ENCODE measurements at regions not wholly inside any gene's neighbourhood (a gene's known extent, or its start where the extent isn't known, plus 50 kb on each side); places are given as distances from the start of the nearest gene placed in this dataset.
A peak's percentile ranks its signal among the peaks of the same experiment; 100 is the strongest.
"Not testable (repeated sequence)": the region's sequence is repeated elsewhere in the genome, so short reads cannot be mapped to it uniquely, and the experiment has no call there.

DNA sequence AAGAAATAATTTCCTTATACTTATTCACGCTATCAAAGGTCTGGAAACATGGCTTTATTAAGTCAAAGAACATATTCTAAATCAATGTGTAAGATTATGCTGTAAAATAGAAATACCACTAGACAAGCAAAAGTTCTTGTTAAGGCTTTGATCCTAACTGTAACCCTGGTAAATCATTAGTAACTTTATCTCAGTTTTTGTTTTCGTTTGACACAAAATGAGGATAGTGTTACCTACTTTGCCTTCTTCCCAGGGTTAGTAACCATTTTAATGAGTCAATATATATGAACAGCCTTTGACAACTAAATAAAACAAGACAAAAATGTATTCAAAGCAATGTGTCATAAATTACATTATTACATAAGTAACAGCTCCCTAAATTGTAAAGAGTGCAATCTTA, 1336.3 kb downstream of the FAM181B start:
- DNase-seq: no peak

- no peak for DNase-seq
Observed at GRCh38 chr11:81394311-81394710, 1339.4 kb downstream of the FAM181B start.

- no peak for DNase-seq
Observed at GRCh38 chr11:81388326-81388725, 1345.3 kb downstream of the FAM181B start.

DNA sequence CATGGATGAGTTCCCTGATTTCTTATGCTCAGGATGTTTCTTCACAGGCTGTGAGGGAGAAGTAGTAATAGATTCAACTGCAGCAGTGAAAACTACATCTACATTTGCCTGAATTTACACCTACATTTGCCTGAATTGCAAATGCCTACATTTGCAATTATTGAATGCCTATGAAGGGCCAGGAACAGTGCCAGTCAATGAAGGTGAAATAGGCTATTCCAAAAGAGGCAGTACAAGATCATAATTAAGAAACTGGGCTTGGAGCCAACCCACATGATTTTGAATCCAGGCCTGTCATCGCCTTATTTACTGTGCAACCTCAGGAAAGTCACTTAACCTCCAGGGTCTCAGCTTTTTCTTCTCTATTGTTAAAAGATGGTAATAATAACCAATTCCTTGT, 1353.3 kb downstream of the FAM181B start:
- peak; percentile 0 for DNase-seq

GRCh38 chr11:81377418-81377817, 1356.2 kb downstream of the FAM181B start:
- DNase-seq: no peak

DNA sequence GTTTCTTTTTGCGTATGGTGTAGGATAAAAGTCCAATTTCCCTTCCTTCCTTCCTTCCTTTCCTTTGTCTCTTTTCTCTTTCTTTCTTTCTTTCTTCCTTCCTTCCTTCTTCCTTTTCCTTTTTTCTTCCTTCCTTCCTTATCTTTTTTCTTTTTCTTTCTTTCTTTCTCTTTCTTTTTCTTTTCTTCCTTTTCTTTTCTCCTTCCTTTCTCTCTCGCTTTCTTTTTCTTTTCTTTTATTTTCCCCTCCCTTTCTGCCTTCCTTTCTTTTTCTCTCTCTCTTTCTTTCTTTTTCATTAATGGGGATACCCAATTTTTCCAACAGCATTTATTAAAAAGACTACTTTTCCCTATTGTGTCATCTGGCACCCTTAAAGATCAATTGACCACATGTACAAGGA, 1359.7 kb downstream of the FAM181B start:
- DNase-seq: no peak

- DNase-seq: no peak
Observed at GRCh38 chr11:81368192-81368591, 1365.5 kb downstream of the FAM181B start.

GRCh38 chr11:81365496-81365895, 1368.2 kb downstream of the FAM181B start:
- DNase-seq: no peak

- DNase-seq: no peak
Observed at GRCh38 chr11:81359476-81359875, 1374.2 kb downstream of the FAM181B start.

GRCh38 chr11:81345609-81346008, 1388.1 kb downstream of the FAM181B start:
- DNase-seq: no peak

GRCh38 chr11:81342966-81343365, 1390.7 kb downstream of the FAM181B start:
- DNase-seq: peak; percentile 4

GRCh38 chr11:81340225-81340624, 1393.4 kb downstream of the FAM181B start:
- no peak for DNase-seq

GRCh38 chr11:81339521-81339920, 1394.1 kb downstream of the FAM181B start:
- DNase-seq: no peak

DNA sequence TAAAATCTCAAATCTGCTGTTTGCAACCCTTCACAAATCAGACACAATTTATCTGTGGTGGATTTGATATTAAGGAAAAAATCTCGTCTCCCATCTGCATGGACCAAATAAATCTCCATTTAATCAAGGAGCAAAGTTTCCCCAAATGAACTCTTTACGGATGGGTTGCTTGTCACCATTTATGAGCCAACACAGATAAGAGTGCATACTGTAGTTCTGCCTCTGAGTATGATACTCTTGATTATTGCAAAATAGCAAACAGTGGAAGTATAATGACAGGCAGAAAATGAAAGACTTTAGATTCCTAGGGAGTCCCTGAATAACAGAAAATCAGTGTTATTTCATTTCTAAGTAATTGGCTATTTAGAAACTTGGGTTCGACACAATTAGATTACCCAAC, 1395.9 kb downstream of the FAM181B start:
- no peak for DNase-seq

GRCh38 chr11:81332276-81332675, 1401.4 kb downstream of the FAM181B start:
- DNase-seq: no peak

DNA sequence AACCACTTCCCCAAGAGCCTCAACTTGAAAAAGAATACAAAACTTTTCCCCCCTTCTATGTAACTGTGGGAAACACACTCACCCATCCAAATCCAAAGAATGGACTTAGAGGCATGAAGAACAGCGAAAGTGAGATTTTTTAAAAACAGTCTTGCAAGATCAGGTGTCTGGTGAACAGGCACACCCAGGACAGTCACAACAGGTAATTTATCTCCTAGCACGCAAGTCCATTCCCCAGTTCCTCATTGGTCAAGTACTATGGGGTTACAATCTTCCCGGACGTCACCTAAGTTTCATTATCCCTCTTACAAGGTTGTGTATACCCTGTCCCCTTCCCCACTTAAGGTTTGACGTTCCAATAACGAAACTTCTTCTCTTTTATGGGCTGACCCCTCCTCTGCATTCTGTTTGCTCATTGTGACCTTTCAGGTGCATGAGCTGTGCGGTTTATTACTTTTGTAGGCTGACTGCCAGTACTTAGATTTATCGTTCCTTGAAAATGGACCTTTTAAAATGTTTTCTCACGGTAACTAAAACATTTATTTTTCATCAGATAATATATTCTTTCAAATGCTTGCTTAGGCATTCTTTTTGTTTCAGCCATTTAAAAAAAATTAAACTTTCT, 1401.9 kb downstream of the FAM181B start:
- DNase-seq: no peak

DNA sequence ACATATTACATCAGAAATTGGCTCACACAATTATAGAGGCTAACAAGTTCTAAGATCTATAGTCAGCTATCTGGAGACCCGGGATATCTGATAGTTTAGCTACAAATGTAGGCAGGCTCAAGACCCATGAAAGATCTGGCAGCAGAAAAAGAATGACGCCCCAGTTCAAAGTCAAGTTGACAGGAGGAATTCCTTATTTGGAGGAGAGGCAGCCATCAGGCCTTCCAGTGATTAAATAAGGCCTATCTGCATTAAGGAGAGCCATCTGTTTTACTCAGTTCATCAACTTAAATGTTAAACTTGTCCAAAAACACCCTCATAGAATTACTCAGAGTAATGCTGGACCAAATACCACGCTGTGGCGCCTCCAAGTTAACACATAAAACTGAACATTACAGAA, 1402.6 kb downstream of the FAM181B start:
- DNase-seq: no peak

DNA sequence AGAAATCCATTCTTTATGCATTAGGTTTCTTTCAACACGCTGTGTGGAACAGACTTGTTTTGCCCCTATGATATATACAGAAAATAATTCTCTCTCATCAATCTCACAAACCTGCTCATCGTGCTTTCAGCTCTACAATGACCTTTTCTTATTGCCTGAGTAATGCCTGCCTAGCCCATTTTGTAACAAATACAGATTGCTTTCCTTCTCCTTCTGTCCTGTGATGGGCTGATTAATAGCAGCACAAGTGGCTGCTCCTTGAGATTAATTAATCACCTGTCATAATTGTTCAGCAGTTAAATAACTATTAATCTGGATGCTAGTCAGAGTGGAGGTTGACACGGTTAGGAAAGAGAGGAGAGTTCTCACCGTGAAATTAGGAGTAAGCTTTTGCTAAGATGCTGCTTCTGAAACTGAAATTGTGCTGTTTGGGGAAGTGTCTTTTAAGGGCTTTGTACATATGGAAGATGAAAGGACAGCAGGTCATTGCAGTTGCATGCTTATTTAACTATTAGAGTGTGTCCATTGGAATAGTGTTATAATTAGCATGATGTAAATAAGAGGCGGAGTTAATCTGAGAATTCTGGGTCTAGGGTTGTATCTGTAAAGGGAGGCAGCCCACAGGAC, 1430.5 kb downstream of the FAM181B start:
- no peak for DNase-seq

DNA sequence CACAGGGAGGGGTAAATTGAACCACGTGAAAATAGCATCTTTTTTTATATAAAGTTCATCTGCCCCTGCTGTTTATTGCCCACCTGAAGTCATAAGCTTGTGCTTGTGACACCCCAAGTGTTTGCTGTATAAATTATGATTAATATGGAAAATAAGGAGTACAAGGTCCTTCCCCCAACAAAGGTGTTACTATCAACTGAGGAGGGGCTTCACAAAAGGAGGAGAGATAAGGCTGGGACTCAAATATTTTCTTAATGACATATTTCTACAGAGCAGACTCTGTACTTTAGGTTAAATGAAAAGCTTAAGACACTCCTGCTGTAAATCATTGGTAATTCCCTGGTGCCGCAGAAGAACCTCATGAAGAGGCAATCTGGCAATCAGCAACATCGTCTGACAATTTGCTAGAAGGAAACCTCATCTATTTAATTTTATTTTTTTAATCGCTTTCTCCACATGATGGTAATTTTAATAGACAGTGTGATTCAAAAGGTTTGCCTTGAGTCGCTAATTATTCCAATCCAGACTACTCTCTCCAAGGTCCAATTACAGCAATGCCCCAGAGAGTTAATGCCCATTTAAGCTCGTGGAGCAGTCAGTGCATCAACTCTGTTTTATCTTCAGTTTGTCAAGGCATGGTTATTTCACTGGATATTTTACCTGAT, 1432.4 kb downstream of the FAM181B start:
- no peak for DNase-seq

DNA sequence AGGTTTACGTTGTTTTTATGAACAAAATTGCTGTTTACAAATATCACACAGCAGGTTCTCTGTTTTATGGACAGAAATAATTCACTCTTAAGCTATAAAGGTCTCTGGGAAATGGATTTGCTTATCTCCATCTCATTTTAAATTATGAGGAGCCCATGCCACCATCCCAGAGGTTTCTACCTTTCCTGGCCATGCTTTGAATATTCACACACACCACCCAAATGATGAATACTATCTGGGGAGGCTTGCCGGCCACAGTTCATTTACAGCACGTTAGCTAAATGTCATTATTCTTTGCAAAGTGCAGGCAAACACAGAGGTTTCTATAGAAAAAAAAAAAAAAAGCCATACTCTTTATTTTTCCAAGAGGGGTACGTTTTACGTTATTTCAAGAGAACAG, 1446.7 kb downstream of the FAM181B start:
- DNase-seq: no peak

DNA sequence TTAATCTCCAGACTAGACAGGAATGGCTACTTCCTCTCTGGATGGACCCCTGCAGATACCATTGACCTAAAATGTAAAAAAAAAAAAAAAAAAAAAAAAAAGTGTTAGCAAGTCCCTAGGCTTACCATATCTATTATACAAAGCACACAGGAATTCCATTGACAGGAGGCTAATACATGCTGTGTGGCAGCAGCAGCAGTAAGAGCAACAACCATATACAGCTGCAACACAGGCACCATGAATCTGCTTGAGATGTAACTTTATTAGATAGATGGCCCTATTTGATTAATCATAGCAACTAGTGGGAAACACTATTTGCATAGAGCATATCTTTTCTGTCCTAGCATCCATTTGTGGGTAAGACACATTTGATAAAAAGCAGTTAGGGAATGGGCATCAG, 1447.1 kb downstream of the FAM181B start:
- DNase-seq: no peak

DNA sequence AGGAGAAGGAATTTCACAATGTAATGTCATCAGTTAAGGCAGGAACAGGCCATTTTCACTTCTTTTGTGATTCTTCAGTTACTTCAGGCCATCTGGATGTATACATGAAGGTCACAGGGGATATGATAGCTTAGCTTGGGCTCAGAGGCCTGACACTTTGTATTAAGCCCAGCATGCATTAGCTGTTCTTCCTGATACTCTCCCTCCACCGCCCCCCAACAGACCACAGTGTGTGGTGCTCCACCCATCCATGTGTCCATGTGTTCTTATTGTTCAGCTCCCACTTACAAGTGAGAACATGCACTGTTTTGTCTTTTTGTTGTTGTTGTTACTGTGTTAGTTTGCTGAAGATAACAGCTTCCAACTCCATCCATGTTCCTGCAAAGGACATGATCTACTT, 1453.4 kb downstream of the FAM181B start:
- not testable (repeated sequence) for DNase-seq

DNA sequence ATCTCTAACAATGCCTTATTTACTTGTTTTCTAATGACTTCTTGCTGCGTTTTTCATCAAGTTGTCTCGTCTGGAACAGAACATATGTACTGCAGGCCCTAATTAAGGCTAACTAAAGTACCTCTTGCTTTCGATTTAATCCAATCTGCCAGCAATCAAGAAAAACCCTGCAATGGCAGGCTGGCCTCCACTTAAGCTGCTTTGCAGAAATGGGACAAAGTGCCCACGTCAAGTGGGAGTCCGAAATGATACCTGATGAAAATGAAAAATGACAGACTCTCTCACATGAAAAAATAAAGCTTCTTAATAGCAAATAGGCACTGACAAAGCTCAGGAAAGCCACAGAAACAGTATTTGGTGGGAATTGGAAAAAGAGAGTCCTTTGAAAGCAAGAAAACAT, 1454.7 kb downstream of the FAM181B start:
- DNase-seq: no peak

GRCh38 chr11:81270686-81271085, 1463.0 kb downstream of the FAM181B start:
- no peak for DNase-seq

All from tongue (tissue), 1 donor.